DOHH2 (cell line): ENCODE measurements at regions not wholly inside any gene's neighbourhood (a gene's known extent, or its start where the extent isn't known, plus 50 kb on each side); places are given as distances from the start of the nearest gene placed in this dataset.

ENCODE experiments used
- H3F3A ChIP-seq: fragments of 200-600 bp; sonication (generic), shearing (Covaris generic); 2 replicates; pipeline ENCODE4 v1.6.0; 2016; ENCODE audit warnings: antibody characterized with exemption, mild to moderate bottlenecking; ENCODE audit not compliant: control insufficient read depth, insufficient read depth
- H3K27ac ChIP-seq: fragments of 200-600 bp; sonication (generic); 2 replicates; pipeline ENCODE4 v1.5.1; 2014; ENCODE audit warnings: low read depth, mild to moderate bottlenecking, low read length, moderate library complexity
- H3K27me3 ChIP-seq: fragments of 200-600 bp; sonication (generic); 2 replicates; pipeline ENCODE4 v1.6.1; 2014; ENCODE audit warnings: mild to moderate bottlenecking, low read length, mixed read lengths; ENCODE audit not compliant: control insufficient read depth
- H3K36me3 ChIP-seq: fragments of 200-600 bp; sonication (generic); 2 replicates; pipeline ENCODE4 v1.6.1; 2014; ENCODE audit warnings: mild to moderate bottlenecking, low read length, moderate library complexity, mixed read lengths; ENCODE audit not compliant: control insufficient read depth
- H3K4me1 ChIP-seq: fragments of 200-600 bp; sonication (generic); 2 replicates; pipeline ENCODE4 v1.6.1; 2014; ENCODE audit warnings: mild to moderate bottlenecking, low read length, mixed read lengths; ENCODE audit not compliant: control insufficient read depth
- H3K4me2 ChIP-seq: fragments of 200-600 bp; sonication (generic); 2 replicates; pipeline ENCODE4 v1.6.0; 2014; ENCODE audit warnings: mild to moderate bottlenecking, low read length, moderate library complexity
- H3K4me3 ChIP-seq: fragments of 200-600 bp; sonication (generic); 2 replicates; pipeline ENCODE4 v1.5.1; 2014; ENCODE audit warnings: mild to moderate bottlenecking, low read length, mixed read lengths
- H3K79me2 ChIP-seq: fragments of 200-600 bp; sonication (generic); 2 replicates; pipeline ENCODE4 v1.6.1; 2014; ENCODE audit warnings: mild to moderate bottlenecking, low read length, mixed read lengths; ENCODE audit not compliant: control insufficient read depth
- H3K9me2 ChIP-seq: fragments of 200-600 bp; sonication (generic); replicated peaks from 2 replicates; pipeline ENCODE4 v1.6.1; 2014; ENCODE audit warnings: mild to moderate bottlenecking, low read length, mixed read lengths; ENCODE audit not compliant: control insufficient read depth
- H3K9me3 ChIP-seq: fragments of 200-600 bp; sonication (generic); 2 replicates; pipeline ENCODE4 v1.6.1; 2014; ENCODE audit warnings: antibody characterized with exemption, low read length, mixed read lengths; ENCODE audit not compliant: control insufficient read depth, insufficient read depth
- H4K20me1 ChIP-seq: fragments of 200-600 bp; sonication (generic); 2 replicates; pipeline ENCODE4 v1.6.0; 2014; ENCODE audit warnings: low read depth, mild to moderate bottlenecking, antibody characterized with exemption, low read length, moderate library complexity; ENCODE audit not compliant: control insufficient read depth, insufficient read depth
- CTCF ChIP-seq: fragments of 200-600 bp; sonication (generic); IDR thresholded peaks from one replicate; pipeline ENCODE4 v1.5.1; 2014; ENCODE audit warnings: antibody characterized with exemption, mild to moderate bottlenecking, low read depth, low read length; ENCODE audit not compliant: poor library complexity, severe bottlenecking
- EZH2phosphoT487 ChIP-seq: fragments of 200-600 bp; sonication (generic); IDR thresholded peaks from 2 replicates; pipeline ENCODE4 v1.6.1; 2017; ENCODE audit warnings: borderline replicate concordance, mild to moderate bottlenecking, antibody characterized with exemption, low read length, moderate library complexity, mixed read lengths

GRCh38 chr3:176321099-176321498, 876.2 kb downstream of the TBL1XR1 start:
- Histone ChIP-seq H4K20me1 (no peaks in the 10 kb centered on the region), H3K4me1 (no peaks in the 10 kb centered on the region), H3K4me2 (no peak overlapping the region), H3K9me3 (no peaks in the 10 kb centered on the region), H3K27me3 (no peaks in the 10 kb centered on the region), H3K79me2 (no peaks in the 10 kb centered on the region), H3F3A (no peaks in the 10 kb centered on the region), H3K4me3 (no peak overlapping the region), H3K36me3 (no peaks in the 10 kb centered on the region), H3K9me2 (no peaks in the 10 kb centered on the region), H3K27ac (no peak overlapping the region)
- TF ChIP-seq EZH2phosphoT487 (no peak), CTCF (no peak)

GRCh38 chr3:176313426-176313825, 883.9 kb downstream of the TBL1XR1 start:
- no peaks in the 10 kb centered on the region for H3K9me3 ChIP-seq
- H3K27me3 ChIP-seq: no peaks in the 10 kb centered on the region
- no peaks in the 10 kb centered on the region for H3K79me2 ChIP-seq
- no peak overlapping the region for H3K27ac ChIP-seq
- H3K4me1 ChIP-seq: no peaks in the 10 kb centered on the region
- no peaks in the 10 kb centered on the region for H3K9me2 ChIP-seq
- no peak overlapping the region for H3K4me3 ChIP-seq
- no peak overlapping the region for H3K4me2 ChIP-seq
- no peak for TF ChIP-seq EZH2phosphoT487
- no peak for TF ChIP-seq CTCF
- H3K36me3 ChIP-seq: no peaks in the 10 kb centered on the region
- no peaks in the 10 kb centered on the region for H4K20me1 ChIP-seq
- no peaks in the 10 kb centered on the region for H3F3A ChIP-seq

- no peaks in the 10 kb centered on the region for H3K79me2 ChIP-seq
Observed at GRCh38 chr3:176310641-176311040, 886.6 kb downstream of the TBL1XR1 start.

More at GRCh38 chr3:176310641-176311040, 886.6 kb downstream of the TBL1XR1 start:
- H3K9me2 ChIP-seq: no peaks in the 10 kb centered on the region
- H3K36me3 ChIP-seq: no peaks in the 10 kb centered on the region
- no peaks in the 10 kb centered on the region for H3K4me1 ChIP-seq
- H3F3A ChIP-seq: no peaks in the 10 kb centered on the region
- H3K4me2 ChIP-seq: no peak overlapping the region
- no peaks in the 10 kb centered on the region for H4K20me1 ChIP-seq
- H3K27ac ChIP-seq: no peak overlapping the region
- TF ChIP-seq EZH2phosphoT487 (no peak), CTCF (no peak)
- H3K9me3 ChIP-seq: no peaks in the 10 kb centered on the region
- no peak overlapping the region for H3K4me3 ChIP-seq
- no peaks in the 10 kb centered on the region for H3K27me3 ChIP-seq
